ENCODE measurements at regions not wholly inside any gene's neighbourhood (a gene's known extent, or its start where the extent isn't known, plus 50 kb on each side); places are given as distances from the start of the nearest gene placed in this dataset.
A peak's percentile ranks its signal among the peaks of the same experiment; 100 is the strongest.

- DNase-seq (ENCODE audit: low read depth, low spot score): no peak
Observed at GRCh38 chrX:10813761-10814160, 193.4 kb upstream of the MID1 start.

GRCh38 chrX:10818651-10819050 lies 198.3 kb upstream of the MID1 start:
- no peak for DNase-seq (ENCODE audit: low read depth, low spot score)

GRCh38 chrX:10819973-10820372 lies 199.6 kb upstream of the MID1 start:
- no peak for DNase-seq (ENCODE audit: low read depth, low spot score)

GRCh38 chrX:10821293-10821692 lies 200.9 kb upstream of the MID1 start:
- no peak for DNase-seq (ENCODE audit: low read depth, low spot score)

- no peak for DNase-seq (ENCODE audit: low read depth, low spot score)
Observed at GRCh38 chrX:10828036-10828435, 207.7 kb upstream of the MID1 start.

GRCh38 chrX:10828640-10829039 lies 208.3 kb upstream of the MID1 start:
- DNase-seq (ENCODE audit: low read depth, low spot score): no peak

GRCh38 chrX:10831716-10832502 lies 211.5 kb upstream of the MID1 start:
- DNase-seq (ENCODE audit: low read depth, low spot score): no peak

GRCh38 chrX:10833299-10834169 lies 213.1 kb upstream of the MID1 start:
- peak; percentile 60 for DNase-seq (ENCODE audit: low read depth, low spot score)

- DNase-seq (ENCODE audit: low read depth, low spot score): no peak
Observed at GRCh38 chrX:10841579-10841978, 221.2 kb upstream of the MID1 start.

- DNase-seq (ENCODE audit: low read depth, low spot score): no peak
Observed at GRCh38 chrX:10842646-10843045, 222.3 kb upstream of the MID1 start.

GRCh38 chrX:10847333-10847732 lies 226.9 kb upstream of the MID1 start:
- DNase-seq (ENCODE audit: low read depth, low spot score): no peak

- DNase-seq (ENCODE audit: low read depth, low spot score): no peak
Observed at GRCh38 chrX:10851809-10852208, 231.4 kb upstream of the MID1 start.

GRCh38 chrX:10854594-10854993 lies 234.2 kb upstream of the MID1 start:
- DNase-seq (ENCODE audit: low read depth, low spot score): no peak

- no peak for DNase-seq (ENCODE audit: low read depth, low spot score)
Observed at GRCh38 chrX:10855845-10856244, 235.5 kb upstream of the MID1 start.

- no peak for DNase-seq (ENCODE audit: low read depth, low spot score)
Observed at GRCh38 chrX:10856797-10857196, 236.4 kb upstream of the MID1 start.

GRCh38 chrX:10859353-10859752 lies 239.0 kb upstream of the MID1 start:
- DNase-seq (ENCODE audit: low read depth, low spot score): no peak

GRCh38 chrX:10875995-10876394 lies 235.1 kb upstream of the HCCS start:
- DNase-seq (ENCODE audit: low read depth, low spot score): no peak

GRCh38 chrX:10882484-10882883 lies 228.6 kb upstream of the HCCS start:
- DNase-seq (ENCODE audit: low read depth, low spot score): no peak

- no peak for DNase-seq (ENCODE audit: low read depth, low spot score)
Observed at GRCh38 chrX:10884246-10884645, 226.9 kb upstream of the HCCS start.

- DNase-seq (ENCODE audit: low read depth, low spot score): peak; percentile 35
Observed at GRCh38 chrX:10892621-10893225, 218.4 kb upstream of the HCCS start.

GRCh38 chrX:10893366-10893765 lies 217.8 kb upstream of the HCCS start:
- no peak for DNase-seq (ENCODE audit: low read depth, low spot score)

- no peak for DNase-seq (ENCODE audit: low read depth, low spot score)
Observed at GRCh38 chrX:10893976-10894375, 217.2 kb upstream of the HCCS start.
